Vagina (tissue), 2 donors: ENCODE measurements at regions not wholly inside any gene's neighbourhood (a gene's known extent, or its start where the extent isn't known, plus 50 kb on each side); places are given as distances from the start of the nearest gene placed in this dataset.
"Not testable (repeated sequence)": the region's sequence is repeated elsewhere in the genome, so short reads cannot be mapped to it uniquely, and the experiment has no call there.

ENCODE experiments used
- DNase-seq, 2 donors: peaks; one replicate each; pipeline ENCODE4 v3.0.0-alpha.2; 2017; ENCODE audit errors: extremely low spot score in 2 of 2
- H3K27ac ChIP-seq: fragments of 200-600 bp; sonication (generic); one replicate; pipeline ENCODE4 v1.5.1; 2019
- H3K27me3 ChIP-seq: fragments of 200-600 bp; sonication (generic); one replicate; pipeline ENCODE4 v1.5.1; 2019
- H3K36me3 ChIP-seq, 2 donors: fragments of 200-600 bp; sonication (generic); one replicate each; pipeline ENCODE4 v1.5.1; 2017 to 2019
- H3K4me1 ChIP-seq: fragments of 200-600 bp; sonication (generic); one replicate; pipeline ENCODE4 v1.5.1; 2019
- H3K4me3 ChIP-seq, 2 donors: fragments of 200-600 bp; sonication (generic); 1 replicate in 1 of 2; 2 replicates in 1 of 2; pipeline ENCODE4 v1.5.1; 2016 to 2019
- H3K9me3 ChIP-seq: fragments of 200-600 bp; sonication (generic); one replicate; pipeline ENCODE4 v1.5.1; 2019
- CTCF ChIP-seq, 3 experiments: fragments of 450-650 bp in 2 of 3; fragments of 200-600 bp in 1 of 3; sonication (generic) in 1 of 3; IDR thresholded peaks; one replicate each; pipeline ENCODE4 v1.5.1; 2017 to 2019; ENCODE audit warnings: antibody characterized with exemption in 3 of 3, mild to moderate bottlenecking in 2 of 3, moderate library complexity in 2 of 3
- POLR2A ChIP-seq, 2 donors: fragments of 450-650 bp; IDR thresholded peaks; one replicate each; pipeline ENCODE4 v1.6.1; 2017; ENCODE audit warnings: antibody characterized with exemption in 2 of 2, mild to moderate bottlenecking in 2 of 2, moderate library complexity in 2 of 2
- POLR2AphosphoS5 ChIP-seq, 2 donors: sonication (generic); formaldehyde crosslinking; IDR thresholded peaks; one replicate each; pipeline ENCODE4 v1.9.0; 2017; ENCODE audit warnings: antibody characterized with exemption in 2 of 2, mild to moderate bottlenecking in 2 of 2, low read depth in 1 of 2; ENCODE audit not compliant: insufficient read depth in 1 of 2
- intact Hi-C: fragments of 100-400 bp; cut with DNase I; formaldehyde crosslinking; loops from one replicate; pipeline ENCODE4 v1.15.1; 2023

GRCh38 chr7:98729121-98729520, 112.0 kb downstream of the NPTX2 start:
- Histone ChIP-seq H3K27me3 (no peaks in the 10 kb centered on the region), H3K36me3 (no peaks in the 10 kb centered on the region), H3K4me1 (no peaks in the 10 kb centered on the region), H3K4me3 (no peak overlapping the region), H3K9me3 (no peaks in the 10 kb centered on the region), H3K27ac (no peak overlapping the region)
- TF ChIP-seq POLR2AphosphoS5 (IDR thresholded peaks at IDR 0.05; ENCODE audit: insufficient read depth in 1 of 2, low read depth in 1 of 2) = no peak
- no peak for TF ChIP-seq CTCF (IDR thresholded peaks at IDR 0.05)
- TF ChIP-seq POLR2A (IDR thresholded peaks at IDR 0.05) = no peak
- intact Hi-C loops = no loop called here
- no peak for DNase-seq

- intact Hi-C loops = no loop called here
- DNase-seq = no peak
- TF ChIP-seq CTCF (IDR thresholded peaks at IDR 0.05) (no peak), POLR2A (IDR thresholded peaks at IDR 0.05) (no peak), POLR2AphosphoS5 (IDR thresholded peaks at IDR 0.05; ENCODE audit: insufficient read depth in 1 of 2, low read depth in 1 of 2) (no peak)
Measured at GRCh38 chr7:98730326-98730725, 113.2 kb downstream of the NPTX2 start.

GRCh38 chr7:98731651-98732050, 114.6 kb downstream of the NPTX2 start:
- intact Hi-C loops = no loop called here
- Histone ChIP-seq H3K36me3 (no peaks in the 10 kb centered on the region), H3K4me3 (no peak overlapping the region), H3K27ac (no peak overlapping the region), H3K4me1 (no peaks in the 10 kb centered on the region), H3K9me3 (no peaks in the 10 kb centered on the region), H3K27me3 (no peaks in the 10 kb centered on the region)
- TF ChIP-seq POLR2AphosphoS5 (IDR thresholded peaks at IDR 0.05; ENCODE audit: insufficient read depth in 1 of 2, low read depth in 1 of 2) = no peak
- TF ChIP-seq CTCF (IDR thresholded peaks at IDR 0.05) = no peak
- no peak for TF ChIP-seq POLR2A (IDR thresholded peaks at IDR 0.05)
- no peak for DNase-seq

More at GRCh38 chr7:98730326-98730725, 113.2 kb downstream of the NPTX2 start:
- Histone ChIP-seq H3K9me3 (no peaks in the 10 kb centered on the region), H3K4me3 (no peak overlapping the region), H3K4me1 (no peaks in the 10 kb centered on the region), H3K27ac (no peak overlapping the region), H3K27me3 (no peaks in the 10 kb centered on the region), H3K36me3 (no peaks in the 10 kb centered on the region)

GRCh38 chr7:98733036-98733435, 116.0 kb downstream of the NPTX2 start:
- Histone ChIP-seq H3K9me3 (no peaks in the 10 kb centered on the region), H3K4me3 (no peak overlapping the region), H3K27ac (no peak overlapping the region), H3K27me3 (no peaks in the 10 kb centered on the region), H3K4me1 (no peaks in the 10 kb centered on the region), H3K36me3 (no peaks in the 10 kb centered on the region)
- intact Hi-C loops = no loop called here
- TF ChIP-seq CTCF (IDR thresholded peaks at IDR 0.05) = no peak
- TF ChIP-seq POLR2A (IDR thresholded peaks at IDR 0.05) = no peak
- no peak for TF ChIP-seq POLR2AphosphoS5 (IDR thresholded peaks at IDR 0.05; ENCODE audit: insufficient read depth in 1 of 2, low read depth in 1 of 2)
- no peak for DNase-seq

GRCh38 chr7:98735801-98736200, 118.7 kb downstream of the NPTX2 start:
- no peak for TF ChIP-seq POLR2A (IDR thresholded peaks at IDR 0.05)
- no peak for TF ChIP-seq CTCF (IDR thresholded peaks at IDR 0.05)
- TF ChIP-seq POLR2AphosphoS5 (IDR thresholded peaks at IDR 0.05; ENCODE audit: insufficient read depth in 1 of 2, low read depth in 1 of 2) = no peak
- Histone ChIP-seq H3K4me1 (no peaks in the 10 kb centered on the region), H3K27me3 (no peaks in the 10 kb centered on the region), H3K4me3 (no peak overlapping the region), H3K27ac (no peak overlapping the region), H3K9me3 (no peaks in the 10 kb centered on the region), H3K36me3 (no peaks in the 10 kb centered on the region)
- DNase-seq = no peak
- intact Hi-C loops = no loop called here

- H3K27me3 ChIP-seq, H3K27ac ChIP-seq, H3K9me3 ChIP-seq, H3K4me1 ChIP-seq, H3K36me3 ChIP-seq, intact Hi-C loops, H3K4me3 ChIP-seq, DNase-seq: not testable (repeated sequence)
Measured at GRCh38 chr7:98736461-98736860, 119.4 kb downstream of the NPTX2 start.
